SHP77 treated with DMSO at 0.1 percent for 48 hours (cell line): ENCODE measurements at regions not wholly inside any gene's neighbourhood (a gene's known extent, or its start where the extent isn't known, plus 50 kb on each side); places are given as distances from the start of the nearest gene placed in this dataset.
"Not testable (repeated sequence)": the region's sequence is repeated elsewhere in the genome, so short reads cannot be mapped to it uniquely, and the experiment has no call there.

Source experiments
- DNase-seq: peaks from one replicate; lab custom pipeline; 2025; lab: John Stamatoyannopoulos, UW

DNA sequence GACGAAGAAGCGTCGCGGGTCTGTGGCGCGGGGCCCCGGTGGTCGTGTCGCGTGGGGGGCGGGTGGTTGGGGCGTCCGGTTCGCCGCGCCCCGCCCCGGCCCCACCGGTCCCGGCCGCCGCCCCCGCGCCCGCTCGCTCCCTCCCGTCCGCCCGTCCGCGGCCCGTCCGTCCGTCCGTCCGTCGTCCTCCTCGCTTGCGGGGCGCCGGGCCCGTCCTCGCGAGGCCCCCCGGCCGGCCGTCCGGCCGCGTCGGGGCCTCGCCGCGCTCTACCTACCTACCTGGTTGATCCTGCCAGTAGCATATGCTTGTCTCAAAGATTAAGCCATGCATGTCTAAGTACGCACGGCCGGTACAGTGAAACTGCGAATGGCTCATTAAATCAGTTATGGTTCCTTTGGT is 1533.5 kb upstream of the TPTE start:
- not testable (repeated sequence) for DNase-seq

DNA sequence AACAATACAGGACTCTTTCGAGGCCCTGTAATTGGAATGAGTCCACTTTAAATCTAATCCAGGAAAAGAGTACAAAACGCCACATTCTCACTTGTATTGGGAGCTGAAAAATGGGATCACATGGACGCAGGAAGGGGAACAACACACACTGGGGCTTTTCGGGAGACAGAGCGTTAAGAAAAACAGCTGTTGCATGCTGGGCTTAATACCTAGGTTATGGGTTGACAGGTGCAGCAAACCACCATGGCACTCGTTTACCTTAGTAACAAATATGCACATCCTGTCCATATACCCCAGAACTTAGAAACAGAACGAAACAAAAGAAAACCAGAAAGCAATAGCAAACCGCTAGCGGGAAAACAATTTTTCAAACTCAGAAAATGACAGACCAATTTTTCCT is 1532.7 kb upstream of the TPTE start:
- DNase-seq, result no peak

DNA sequence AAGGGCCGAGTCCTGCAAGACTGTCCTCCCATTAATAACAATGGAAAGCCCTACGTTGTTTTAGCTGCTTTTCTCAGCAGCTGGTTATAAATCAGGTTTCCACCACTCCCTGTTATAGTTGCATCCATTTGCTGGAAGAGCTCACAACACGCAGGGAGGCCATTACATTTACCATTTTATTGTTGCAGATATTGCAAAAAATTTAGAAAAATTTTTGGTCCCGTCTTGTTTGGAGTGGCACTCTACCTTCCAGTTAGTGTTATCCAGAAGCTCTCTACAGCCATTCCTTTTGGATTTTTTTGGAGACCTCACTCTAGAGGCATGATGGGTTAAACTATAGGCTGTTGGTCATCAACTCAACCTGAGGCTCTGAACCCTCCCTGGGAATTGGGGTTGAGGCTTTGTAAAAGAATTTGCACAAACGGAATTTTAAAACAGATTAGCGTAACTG is 1532.1 kb upstream of the TPTE start:
- peak; percentile 97 for DNase-seq

DNA sequence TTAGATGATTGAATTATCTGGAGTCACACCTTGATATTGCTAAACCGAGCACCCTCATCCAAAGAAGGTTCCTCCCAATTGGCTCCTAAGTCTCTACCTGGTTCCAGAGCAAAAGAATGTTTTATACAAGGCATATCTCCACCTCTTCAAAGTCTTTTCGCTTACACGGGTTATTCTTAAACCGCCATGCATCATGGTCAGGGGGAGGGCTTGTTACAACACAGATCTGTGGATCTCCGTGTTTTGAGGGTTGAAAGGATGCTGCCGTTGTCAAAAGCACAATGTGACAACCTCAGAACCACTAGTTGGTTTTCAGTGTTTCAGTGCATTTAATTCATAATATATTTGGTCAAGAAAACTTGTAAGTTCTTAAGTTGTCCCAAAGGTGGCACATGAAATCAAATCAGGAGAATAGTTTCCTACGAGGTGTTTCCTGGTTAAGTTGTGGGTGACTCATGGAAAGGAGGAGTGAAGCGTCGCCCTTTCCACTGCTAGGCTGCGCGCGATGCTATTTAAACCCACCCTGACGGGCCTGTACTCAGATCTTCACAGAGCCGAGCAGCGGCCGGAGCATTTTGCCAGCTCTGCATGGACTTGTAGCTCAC is 1531.6 kb upstream of the TPTE start:
- DNase-seq, result no peak

DNA sequence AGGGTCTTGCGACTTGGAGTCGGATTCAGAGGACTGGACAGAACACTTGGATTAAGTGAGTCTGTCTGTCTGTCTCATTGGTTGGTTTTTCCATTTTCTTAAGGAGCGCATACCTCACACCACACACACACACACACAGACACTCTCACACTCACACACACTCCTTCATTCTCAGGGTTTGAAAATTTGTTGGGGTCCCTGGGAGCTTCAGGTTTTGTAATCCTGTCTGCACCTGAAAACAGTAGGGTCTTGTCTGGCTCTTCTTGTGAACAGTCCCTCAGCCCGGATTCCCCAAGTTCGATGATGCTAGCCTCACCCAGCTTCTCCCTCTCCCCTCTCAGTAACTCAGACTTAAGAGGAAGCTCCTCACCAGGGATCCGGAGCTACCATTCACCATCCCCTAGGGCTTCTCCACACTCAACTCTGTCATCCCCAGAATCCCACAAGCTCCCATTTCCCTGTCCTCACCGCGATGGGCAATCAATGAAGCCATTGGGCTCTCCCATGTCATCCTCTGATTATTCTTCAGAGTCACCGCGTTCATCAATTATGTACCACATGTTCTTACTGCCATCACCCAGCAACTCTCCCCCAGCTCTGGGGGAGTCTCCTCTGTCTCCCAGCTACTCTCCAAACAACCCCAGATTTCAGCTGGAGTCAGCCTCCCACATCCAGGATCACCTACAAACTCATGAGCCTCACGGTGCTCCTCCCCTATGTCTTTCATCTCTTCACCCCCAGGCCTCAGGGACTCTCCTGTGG is 1530.9 kb upstream of the TPTE start:
- DNase-seq, result peak; percentile 90

DNA sequence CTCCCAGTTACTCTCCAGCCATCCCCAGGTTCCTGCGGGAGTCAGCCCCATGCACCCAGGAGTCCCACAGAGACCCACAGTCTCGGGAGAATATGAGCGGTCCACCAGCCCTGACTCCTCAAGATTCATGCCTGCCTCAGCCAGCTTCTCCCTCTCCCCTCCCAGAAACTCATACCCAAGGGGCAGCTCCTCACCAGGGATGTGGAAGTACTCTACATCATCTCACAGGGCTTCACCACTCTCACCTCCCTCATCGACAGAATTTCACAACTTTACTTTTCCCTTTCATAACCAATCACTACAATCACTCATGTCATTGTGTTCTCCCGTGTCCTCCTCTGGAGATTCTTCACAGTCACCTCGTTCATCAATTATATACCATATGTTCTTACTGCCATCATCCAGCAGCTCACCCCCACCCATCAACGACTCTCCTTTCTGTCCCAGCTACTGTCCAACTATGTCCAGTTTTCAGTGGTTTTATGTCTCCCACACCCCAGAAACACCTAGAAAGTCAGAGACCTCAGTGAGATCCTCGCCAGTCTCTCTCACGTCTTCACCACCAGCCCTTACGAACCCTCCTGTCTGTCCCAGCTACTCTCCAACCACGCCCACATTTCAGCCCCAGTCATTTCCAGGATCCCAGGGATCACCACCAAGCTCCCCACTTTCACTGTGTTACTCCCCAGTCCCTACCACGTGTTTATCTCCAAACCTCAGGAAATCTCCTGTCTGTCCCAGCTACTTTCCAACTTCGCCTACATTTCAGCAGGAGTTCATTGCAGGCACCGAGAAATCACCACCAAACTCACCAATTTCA is 1530.1 kb upstream of the TPTE start:
- no peak for DNase-seq

DNA sequence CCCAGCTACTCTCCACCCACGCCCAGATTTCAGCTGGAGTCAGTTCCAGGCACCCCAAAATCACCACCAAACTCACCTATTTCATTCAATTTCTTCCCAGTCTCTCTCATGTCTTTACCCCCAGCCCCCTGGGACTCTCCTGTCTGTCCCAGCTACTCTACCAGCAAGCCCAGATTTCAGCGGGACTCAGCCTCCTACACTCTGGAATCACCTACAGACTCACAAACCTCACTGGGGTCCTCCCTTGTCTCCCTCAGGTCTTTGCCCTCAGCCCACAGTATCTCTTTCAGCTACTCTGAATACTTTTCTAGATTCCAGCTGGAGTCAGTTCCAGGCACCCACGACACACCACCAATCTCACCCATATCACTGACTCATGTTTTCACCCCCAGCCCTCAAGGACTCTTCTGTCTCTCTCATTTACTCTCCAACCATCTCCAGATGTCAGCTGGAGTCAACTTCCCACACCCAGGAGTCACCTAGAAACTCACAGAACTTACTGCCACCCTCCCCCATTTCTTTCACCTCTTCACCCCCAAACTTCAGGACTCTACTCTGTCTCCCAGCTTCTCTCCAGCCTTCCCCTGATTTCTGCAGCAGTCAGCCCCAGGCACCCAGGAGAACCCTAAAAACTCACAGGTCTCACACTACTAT is 1529.3 kb upstream of the TPTE start:
- DNase-seq, result peak; percentile 80

DNA sequence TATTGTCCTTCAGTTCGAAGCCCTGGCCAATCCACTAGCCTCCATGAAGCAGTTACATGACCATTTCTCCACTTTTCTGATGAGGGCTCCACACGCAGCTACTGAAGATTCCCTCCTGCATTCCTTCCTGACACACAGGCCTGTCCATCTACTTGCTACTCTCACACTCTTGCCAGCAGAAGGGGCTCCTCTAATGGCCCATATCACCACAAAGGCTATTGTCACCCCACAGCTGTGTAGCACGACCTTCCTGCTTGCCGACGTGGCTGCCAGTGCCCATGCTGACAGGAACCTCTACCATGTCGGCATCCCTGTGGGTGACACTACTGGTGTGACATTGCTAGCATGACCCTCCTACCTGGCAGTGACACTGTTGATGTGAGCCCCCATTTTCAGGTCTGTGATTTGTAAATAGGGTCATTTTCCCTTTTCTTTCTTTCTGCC is 1528.6 kb upstream of the TPTE start:
- peak; percentile 90 for DNase-seq

DNA sequence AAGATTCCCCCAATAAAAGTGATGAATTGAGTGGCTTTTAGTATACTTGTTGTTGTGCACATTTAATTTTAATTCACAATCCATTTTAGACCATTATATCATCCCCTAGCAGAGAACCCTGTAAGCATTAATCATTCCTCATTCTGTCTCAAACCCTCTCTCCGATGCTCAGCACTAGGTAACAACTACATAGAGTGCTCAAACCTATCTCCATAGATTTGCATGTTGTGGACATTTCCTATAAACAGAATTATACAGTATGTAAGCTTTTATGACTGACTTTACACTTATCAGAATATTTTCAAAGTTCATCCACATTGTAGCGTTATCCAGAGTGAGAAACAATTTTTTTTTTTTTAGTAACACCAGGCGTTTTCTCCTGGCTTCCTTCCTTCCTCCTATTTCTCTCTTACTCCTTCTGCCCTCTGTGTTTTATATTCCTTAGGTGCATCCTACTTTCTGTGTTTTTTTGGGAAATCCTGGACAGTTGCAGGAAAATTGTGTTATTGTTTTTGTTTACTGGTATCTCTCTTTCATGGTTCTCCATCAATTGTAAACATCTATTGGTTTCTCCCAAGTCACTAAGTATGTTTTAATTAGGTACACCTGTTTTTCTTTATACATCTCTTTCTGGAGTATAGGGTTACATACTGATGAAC is 1528.0 kb upstream of the TPTE start:
- peak; percentile 99 for DNase-seq

DNA sequence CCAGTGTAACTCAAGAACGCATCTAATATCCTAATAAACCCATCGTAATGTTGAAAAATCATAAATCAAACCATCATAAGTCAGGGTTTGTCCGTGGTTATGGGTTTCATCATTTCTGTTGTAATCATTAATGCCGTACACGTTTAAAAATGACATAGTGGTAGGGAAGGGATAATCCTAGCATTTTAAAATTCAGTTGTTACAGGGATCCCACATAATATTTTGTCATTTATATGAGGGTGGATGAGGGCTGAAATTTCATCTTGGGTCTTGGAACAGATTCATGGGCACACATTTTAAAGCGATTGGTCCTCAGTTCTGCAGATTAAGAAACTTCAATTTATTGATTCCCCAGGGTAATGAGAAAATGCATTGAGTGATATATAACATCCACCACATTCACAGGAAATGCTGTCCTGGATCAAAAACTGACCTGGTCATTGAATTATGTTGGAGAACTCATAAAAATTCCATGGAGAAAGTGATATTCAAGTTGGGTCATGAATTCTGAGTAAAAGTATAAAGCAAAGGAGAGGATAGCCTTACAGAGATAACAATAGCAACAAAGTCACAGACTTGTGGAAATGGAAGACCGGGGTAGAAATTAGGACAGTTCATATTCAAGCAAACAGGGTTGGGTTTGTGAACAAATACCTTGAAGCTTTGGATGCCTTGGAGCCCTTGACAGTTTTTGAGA is 1527.3 kb upstream of the TPTE start:
- DNase-seq, result peak; percentile 98

DNA sequence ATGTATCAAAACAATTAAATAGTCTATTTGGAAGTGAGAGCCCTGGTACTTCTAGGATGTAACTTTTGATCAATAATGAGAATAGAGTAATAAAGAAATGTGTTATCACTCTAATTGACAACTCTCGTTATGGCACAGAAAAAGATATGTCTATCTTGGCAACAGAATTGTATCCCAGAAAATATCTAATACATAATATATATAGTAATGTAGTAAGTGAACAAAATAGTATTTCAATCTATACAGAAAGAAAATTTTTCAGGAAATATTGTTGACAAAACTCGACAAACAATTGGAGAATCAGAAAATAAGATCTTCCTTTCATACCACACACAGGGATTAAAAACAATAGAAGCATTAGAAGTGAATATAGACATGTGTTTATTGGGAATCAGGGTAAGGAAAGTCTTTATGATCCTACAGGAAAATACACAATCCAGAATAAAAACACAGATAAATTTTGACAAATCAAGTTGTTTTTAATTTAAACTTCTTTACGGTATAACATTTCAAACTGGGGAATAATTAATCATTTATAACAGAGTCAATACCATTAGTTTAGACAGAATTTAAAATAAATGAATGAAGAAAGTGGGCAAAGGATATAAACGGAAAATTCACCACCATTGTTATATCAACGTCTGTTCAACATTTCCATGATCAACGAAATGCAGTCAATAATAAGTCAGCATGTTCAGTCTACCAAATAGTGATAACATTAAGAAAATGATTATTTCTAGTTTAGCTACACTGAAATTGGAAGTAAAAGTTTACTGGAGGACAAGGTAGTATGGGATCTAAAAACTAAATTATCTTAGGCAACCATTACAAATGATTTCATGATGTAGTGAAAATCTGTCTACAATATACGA is 1526.5 kb upstream of the TPTE start:
- DNase-seq, result peak; percentile 99

DNA sequence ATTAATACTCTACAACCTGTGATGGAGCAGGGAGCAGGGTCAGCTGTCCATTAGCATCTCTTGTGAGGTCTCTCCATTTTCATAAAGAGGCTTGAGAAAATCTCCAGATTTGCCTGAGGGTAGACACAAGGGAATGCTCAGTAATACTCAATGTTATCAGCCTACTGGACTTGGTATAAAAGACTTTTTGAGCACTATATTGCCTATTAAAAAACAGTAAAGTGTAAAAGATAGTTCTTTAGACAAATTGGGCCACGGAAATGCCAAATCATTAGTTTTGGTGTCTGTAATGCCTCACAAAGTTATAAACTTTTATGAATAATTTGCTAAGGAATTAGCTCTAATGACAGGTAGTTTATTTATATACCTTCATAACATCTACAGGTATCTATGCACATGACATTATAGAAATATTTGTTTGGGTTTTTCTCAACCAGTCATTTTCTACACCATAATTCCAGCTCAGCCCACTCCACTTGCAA is 1524.9 kb upstream of the TPTE start:
- not testable (repeated sequence) for DNase-seq

DNA sequence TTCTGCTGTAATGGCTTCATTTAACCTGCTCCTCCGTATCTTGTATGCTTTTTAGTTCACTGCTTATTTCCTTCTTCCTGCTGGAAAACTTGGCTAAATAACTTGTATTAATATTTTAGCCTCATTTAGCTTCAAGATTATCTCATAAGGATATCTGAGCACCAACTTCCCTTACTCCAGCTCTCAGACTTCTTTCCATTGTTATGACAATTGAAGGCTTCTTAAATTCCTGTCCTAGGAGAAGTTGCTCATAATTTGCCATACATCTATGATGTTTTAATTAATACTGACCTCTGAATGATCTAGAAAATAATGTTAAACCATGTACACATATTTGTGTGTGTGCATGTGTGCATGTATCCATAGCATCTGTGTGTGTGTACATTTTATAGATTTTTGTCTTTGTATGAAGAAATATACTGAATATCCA is 1524.4 kb upstream of the TPTE start:
- DNase-seq, result no peak

DNA sequence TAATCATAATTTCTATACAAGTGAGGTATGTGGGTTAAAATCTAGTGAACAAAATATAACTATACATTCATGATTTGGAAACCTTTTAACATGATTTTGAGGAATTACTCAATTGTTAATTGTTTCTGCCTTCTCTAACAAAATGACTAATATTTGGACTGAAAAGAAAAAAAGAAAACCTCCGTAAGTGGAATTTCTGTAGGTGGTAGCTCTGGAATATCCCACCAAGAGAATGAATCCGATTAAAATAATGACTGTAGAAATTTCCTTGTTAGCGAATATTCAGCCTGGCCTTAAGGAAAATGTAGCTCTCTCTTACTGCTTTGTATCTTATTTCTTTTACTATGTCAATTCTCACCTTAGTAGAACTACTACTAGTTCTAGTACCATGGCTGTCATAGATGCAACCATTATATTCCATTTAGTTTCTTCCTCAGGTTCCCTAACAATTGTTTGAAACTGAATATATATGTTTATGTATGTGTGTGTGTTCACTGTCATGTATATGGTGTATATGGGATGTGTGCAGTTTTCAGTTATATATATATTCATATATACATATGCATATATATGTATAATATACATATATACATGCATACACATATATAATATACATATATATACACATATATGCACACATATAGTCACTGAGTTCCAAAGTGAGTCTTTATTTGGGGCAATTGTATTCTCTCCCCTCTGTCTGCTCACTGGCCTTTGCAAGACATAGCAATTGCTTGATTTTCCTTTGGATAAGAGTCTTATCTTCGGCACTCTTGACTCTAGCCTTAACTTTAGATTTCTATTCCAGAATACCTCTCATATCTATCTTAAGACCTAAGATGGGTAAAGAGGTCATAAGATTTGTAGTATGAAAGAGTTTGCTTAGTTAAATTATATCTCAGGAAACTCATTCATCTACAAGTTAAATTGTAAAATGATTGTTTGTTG is 1523.7 kb upstream of the TPTE start:
- not testable (repeated sequence) for DNase-seq

DNA sequence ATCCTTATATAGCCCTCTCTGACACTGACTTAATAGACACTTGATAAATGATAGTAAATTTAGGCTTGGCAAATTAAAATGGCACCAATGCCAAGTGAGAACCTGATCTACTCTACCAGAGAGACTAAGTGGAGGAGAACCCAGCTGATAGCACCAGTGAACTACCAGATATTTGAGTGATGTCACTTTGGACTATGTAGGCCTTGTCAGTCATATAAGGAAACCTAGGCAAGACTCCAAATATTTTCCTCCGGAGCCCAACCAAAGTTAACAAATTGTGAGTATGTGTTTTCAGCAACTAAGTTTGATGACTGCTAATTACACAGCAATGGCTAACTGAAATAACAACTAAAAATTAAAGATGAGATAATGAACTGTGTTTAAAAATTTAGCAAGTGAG is 1522.9 kb upstream of the TPTE start:
- peak; percentile 92 for DNase-seq

DNA sequence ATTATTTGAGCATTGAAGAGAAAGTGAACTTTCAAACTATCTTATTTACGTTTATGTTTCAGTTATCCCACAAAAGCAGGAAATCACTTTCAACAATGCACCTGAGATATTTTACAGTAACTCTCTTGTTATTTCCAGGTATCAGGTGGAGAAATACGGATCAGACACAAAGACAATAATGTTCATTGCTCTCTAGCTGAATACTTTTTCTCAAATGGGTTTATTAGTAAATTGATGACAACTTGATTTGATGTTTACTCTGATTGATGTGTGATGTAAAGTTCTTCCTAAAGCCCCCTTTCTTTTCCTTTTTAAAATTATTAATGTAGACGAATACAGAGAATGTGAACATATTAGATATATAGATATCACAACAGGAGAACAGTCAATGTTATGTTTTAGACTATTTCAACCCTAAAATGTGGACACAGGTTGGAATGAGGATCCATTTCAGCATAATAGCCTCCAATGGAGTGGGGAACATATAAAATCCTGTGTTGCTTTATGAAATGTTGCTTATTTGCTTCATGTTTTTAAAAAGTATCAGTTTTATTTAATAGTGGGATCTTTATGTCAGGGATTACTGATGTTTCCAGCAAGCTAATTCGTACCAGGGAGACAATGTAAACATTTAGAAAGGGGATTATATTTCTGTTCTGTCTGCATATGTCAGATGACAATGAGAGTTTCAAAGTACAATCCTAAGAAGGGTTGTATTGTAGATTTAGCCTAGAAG is 1522.3 kb upstream of the TPTE start:
- DNase-seq, result peak; percentile 92

DNA sequence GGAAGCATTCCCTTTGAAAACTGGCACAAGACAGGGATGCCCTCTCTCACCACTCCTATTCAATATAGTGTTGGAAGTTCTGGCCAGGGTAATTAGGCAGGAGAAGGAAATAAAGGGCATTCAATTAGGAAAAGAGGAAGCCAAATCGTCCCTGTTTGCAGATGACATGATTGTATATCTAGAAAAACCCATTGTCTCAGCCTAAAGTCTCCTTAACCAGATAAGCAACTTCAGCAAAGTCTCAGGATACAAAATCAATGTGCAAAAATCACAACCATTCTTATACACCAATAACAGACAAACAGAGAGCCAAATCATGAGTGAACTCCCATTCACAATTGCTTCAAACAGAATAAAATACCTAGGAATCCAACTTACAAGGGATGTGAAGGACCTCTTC is 1521.3 kb upstream of the TPTE start:
- not testable (repeated sequence) for DNase-seq

DNA sequence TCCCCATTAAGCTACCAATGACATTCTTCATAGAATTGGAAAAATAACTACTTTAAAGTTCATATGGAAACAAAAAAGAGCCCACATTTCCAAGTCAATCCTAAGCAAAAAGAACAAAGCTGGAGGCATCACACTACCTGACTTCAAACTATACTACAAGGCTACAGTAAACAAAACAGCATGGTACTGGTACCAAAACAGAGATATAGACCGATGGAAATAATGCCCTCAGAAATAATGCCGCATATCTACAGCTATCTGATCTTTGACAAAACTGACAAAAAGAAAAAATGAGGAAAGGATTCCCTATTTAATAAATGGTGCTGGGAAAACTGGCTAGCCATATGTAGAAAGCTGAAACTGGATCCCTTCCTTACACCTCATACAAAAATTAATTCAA is 1520.7 kb upstream of the TPTE start:
- not testable (repeated sequence) for DNase-seq
